PC-9 (cell line): ENCODE measurements at regions not wholly inside any gene's neighbourhood (a gene's known extent, or its start where the extent isn't known, plus 50 kb on each side); places are given as distances from the start of the nearest gene placed in this dataset.

Experiments
- EZH2 ChIP-seq: fragments of 200-600 bp; sonication (generic); IDR thresholded peaks from 2 replicates; pipeline ENCODE4 v1.8.0; 2017; ENCODE audit warnings: antibody characterized with exemption, low read depth
- TF ChIP-seq, protein P1 (sequence below): fragments of 200-600 bp; sonication (generic); conservative IDR thresholded peaks from 2 replicates; pipeline ENCODE4 v1.6.1; 2017; ENCODE audit warnings: mixed run types, antibody characterized with exemption, mild to moderate bottlenecking, moderate library complexity

DNA sequence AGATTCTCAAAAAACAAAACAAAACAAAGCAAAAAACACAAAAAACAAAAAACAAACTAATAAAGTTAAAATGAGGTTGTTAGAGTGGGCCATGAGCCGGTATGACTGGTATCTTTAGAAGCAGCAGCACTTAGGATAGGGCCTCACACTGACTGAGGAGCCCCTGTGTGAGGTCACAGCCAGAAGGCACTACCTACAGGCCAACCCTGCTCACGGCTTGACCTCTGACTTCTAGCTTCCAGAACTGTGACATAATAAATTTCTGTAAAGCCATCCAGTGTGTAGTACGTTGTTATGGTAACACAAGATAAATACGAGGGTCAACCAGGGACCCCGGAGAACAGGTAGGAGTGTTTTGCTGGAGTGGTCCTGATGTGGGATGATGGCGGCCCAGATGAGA lies 629.6 kb downstream of the VRK1 start:
- TF ChIP-seq EZH2, result no peak
- TF ChIP-seq, protein P1, sequence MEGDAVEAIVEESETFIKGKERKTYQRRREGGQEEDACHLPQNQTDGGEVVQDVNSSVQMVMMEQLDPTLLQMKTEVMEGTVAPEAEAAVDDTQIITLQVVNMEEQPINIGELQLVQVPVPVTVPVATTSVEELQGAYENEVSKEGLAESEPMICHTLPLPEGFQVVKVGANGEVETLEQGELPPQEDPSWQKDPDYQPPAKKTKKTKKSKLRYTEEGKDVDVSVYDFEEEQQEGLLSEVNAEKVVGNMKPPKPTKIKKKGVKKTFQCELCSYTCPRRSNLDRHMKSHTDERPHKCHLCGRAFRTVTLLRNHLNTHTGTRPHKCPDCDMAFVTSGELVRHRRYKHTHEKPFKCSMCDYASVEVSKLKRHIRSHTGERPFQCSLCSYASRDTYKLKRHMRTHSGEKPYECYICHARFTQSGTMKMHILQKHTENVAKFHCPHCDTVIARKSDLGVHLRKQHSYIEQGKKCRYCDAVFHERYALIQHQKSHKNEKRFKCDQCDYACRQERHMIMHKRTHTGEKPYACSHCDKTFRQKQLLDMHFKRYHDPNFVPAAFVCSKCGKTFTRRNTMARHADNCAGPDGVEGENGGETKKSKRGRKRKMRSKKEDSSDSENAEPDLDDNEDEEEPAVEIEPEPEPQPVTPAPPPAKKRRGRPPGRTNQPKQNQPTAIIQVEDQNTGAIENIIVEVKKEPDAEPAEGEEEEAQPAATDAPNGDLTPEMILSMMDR, result no peak
